Neural cell (in vitro differentiated cells): ENCODE measurements at regions not wholly inside any gene's neighbourhood (a gene's known extent, or its start where the extent isn't known, plus 50 kb on each side); places are given as distances from the start of the nearest gene placed in this dataset.

ENCODE experiments used
- H2AFZ ChIP-seq: fragments of 200-600, 300-800 bp; sonication (generic), shearing (Covaris generic); 2 replicates; pipeline ENCODE4 v1.6.0; 2014; ENCODE audit warnings: low read depth, mild to moderate bottlenecking, antibody characterized with exemption, low read length, moderate library complexity
- H3F3A ChIP-seq: fragments of 200-600 bp; shearing (Covaris generic); 2 replicates; pipeline ENCODE4 v1.6.1; 2016; ENCODE audit warnings: mild to moderate bottlenecking, moderate library complexity, mixed read lengths, antibody characterized with exemption, low read length; ENCODE audit not compliant: insufficient read depth, poor library complexity, severe bottlenecking
- H3K27ac ChIP-seq: fragments of 200-600, 300-800 bp; sonication (generic), shearing (Covaris generic); 2 replicates; pipeline ENCODE4 v1.5.1; 2014; ENCODE audit warnings: mild to moderate bottlenecking, low read length, moderate library complexity
- H3K27me3 ChIP-seq: fragments of 300-800, 200-600 bp; sonication (generic), shearing (Covaris generic); 2 replicates; pipeline ENCODE4 v1.6.0; 2014; ENCODE audit warnings: mild to moderate bottlenecking, low read depth, low read length, moderate library complexity; ENCODE audit not compliant: insufficient read depth
- H3K36me3 ChIP-seq: fragments of 300-800, 200-600 bp; sonication (generic), shearing (Covaris generic); 2 replicates; pipeline ENCODE4 v1.5.1; 2014; ENCODE audit warnings: mild to moderate bottlenecking, antibody characterized with exemption, low read length, moderate library complexity; ENCODE audit not compliant: insufficient read depth
- H3K4me2 ChIP-seq: fragments of 300-800, 200-600 bp; sonication (generic), shearing (Covaris generic); 2 replicates; pipeline ENCODE4 v1.6.0; 2014; ENCODE audit warnings: mild to moderate bottlenecking, low read length
- H3K4me3 ChIP-seq: fragments of 300-800, 200-600 bp; sonication (generic), shearing (Covaris generic); 2 replicates; pipeline ENCODE4 v1.5.1; 2014; ENCODE audit warnings: mild to moderate bottlenecking, low read length, moderate library complexity
- H3K79me2 ChIP-seq: fragments of 200-600 bp; shearing (Covaris generic); replicated peaks from 2 replicates; pipeline ENCODE4 v1.6.0; 2014; ENCODE audit warnings: mild to moderate bottlenecking, low read length, moderate library complexity; ENCODE audit not compliant: insufficient read depth
- H3K9ac ChIP-seq: fragments of 300-800, 200-600 bp; sonication (generic), shearing (Covaris generic); 2 replicates; pipeline ENCODE4 v1.6.1; 2016; ENCODE audit warnings: mild to moderate bottlenecking, low read length, mixed read lengths
- H3K9me2 ChIP-seq: fragments of 200-600 bp; shearing (Covaris generic); 2 replicates; pipeline ENCODE4 v1.6.1; 2016; ENCODE audit warnings: mild to moderate bottlenecking, low read length, mixed read lengths; ENCODE audit not compliant: insufficient read depth
- H3K9me3 ChIP-seq: fragments of 200-600, 300-800 bp; sonication (generic), shearing (Covaris generic); 2 replicates; pipeline ENCODE4 v1.6.1; 2016; ENCODE audit warnings: mild to moderate bottlenecking, mixed run types, low read length, moderate library complexity, mixed read lengths
- H4K20me1 ChIP-seq: fragments of 200-600 bp; shearing (Covaris generic); 2 replicates; pipeline ENCODE4 v1.6.1; 2016; ENCODE audit warnings: mild to moderate bottlenecking, mixed run types; ENCODE audit not compliant: insufficient read depth
- EP300 ChIP-seq: fragments of 450-650 bp; conservative IDR thresholded peaks from 2 replicates; pipeline ENCODE4 v1.6.1; 2014; ENCODE audit warnings: antibody characterized with exemption, mild to moderate bottlenecking, moderate library complexity; ENCODE audit not compliant: poor library complexity, severe bottlenecking
- EZH2 ChIP-seq: fragments of 200-600, 300-800 bp; shearing (Covaris generic), sonication (generic); IDR thresholded peaks from 2 replicates; pipeline ENCODE4 v1.6.1; 2014; ENCODE audit warnings: antibody characterized with exemption, low read length, borderline replicate concordance, mild to moderate bottlenecking; ENCODE audit not compliant: insufficient read depth, poor library complexity, severe bottlenecking
- MXI1 ChIP-seq: fragments of 450-650 bp; conservative IDR thresholded peaks from 2 replicates; pipeline ENCODE4 v1.6.1; 2014; ENCODE audit warnings: antibody characterized with exemption, mild to moderate bottlenecking; ENCODE audit not compliant: poor library complexity, severe bottlenecking
- POLR2AphosphoS5 ChIP-seq: IDR thresholded peaks from 2 replicates; pipeline ENCODE4 v1.6.1; 2012
- RAD21 ChIP-seq: fragments of 450-650 bp; conservative IDR thresholded peaks from 2 replicates; pipeline ENCODE4 v1.6.1; 2014; ENCODE audit warnings: antibody characterized with exemption, mild to moderate bottlenecking, moderate library complexity
- SMC3 ChIP-seq: fragments of 450-650 bp; conservative IDR thresholded peaks from 2 replicates; pipeline ENCODE4 v1.6.1; 2014; ENCODE audit warnings: antibody characterized with exemption, mild to moderate bottlenecking, moderate library complexity; ENCODE audit not compliant: poor library complexity
- TAF1 ChIP-seq: IDR thresholded peaks from 2 replicates; pipeline ENCODE4 v1.6.1; 2012; ENCODE audit warnings: low read depth
- TF ChIP-seq, protein P1 (sequence below): IDR thresholded peaks from 2 replicates; pipeline ENCODE4 v1.6.1; 2012; ENCODE audit warnings: borderline replicate concordance
- TF ChIP-seq, protein P2 (sequence below): fragments of 450-650 bp; IDR thresholded peaks from 2 replicates; pipeline ENCODE4 v1.5.1; 2014; ENCODE audit warnings: antibody characterized with exemption, mild to moderate bottlenecking, moderate library complexity; ENCODE audit not compliant: poor library complexity, severe bottlenecking

DNA sequence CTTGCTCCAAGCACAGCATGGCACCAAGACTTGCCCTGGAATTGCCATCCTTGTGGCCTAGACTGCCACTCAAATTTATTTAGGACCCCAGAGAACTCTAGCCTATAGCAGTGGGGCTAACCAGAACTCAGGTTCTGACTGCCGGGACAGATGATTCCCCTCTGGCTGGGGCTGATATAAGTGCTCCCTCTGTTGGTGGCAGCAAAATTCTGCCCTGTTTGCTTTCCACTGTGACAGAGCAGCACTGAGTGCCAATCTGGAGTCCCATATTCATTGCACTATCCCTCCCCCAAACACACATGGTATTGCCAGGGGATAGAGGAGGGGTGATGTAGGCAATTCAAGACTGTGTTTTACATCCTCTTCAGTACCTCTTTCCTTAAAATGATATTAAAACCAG lies 1081.9 kb downstream of the FAT4 start:
- Histone ChIP-seq H4K20me1 (no peaks in the 10 kb centered on the region), H3K9me3 (no peaks in the 10 kb centered on the region), H3F3A (no peaks in the 10 kb centered on the region), H3K9me2 (no peaks in the 10 kb centered on the region), H3K4me3 (no peak overlapping the region), H2AFZ (no peak overlapping the region), H3K27me3 (no peaks in the 10 kb centered on the region), H3K79me2 (no peaks in the 10 kb centered on the region), H3K9ac (no peak overlapping the region), H3K4me2 (no peak overlapping the region), H3K27ac (no peak overlapping the region), H3K36me3 (no peaks in the 10 kb centered on the region)
- TF ChIP-seq, protein P1, sequence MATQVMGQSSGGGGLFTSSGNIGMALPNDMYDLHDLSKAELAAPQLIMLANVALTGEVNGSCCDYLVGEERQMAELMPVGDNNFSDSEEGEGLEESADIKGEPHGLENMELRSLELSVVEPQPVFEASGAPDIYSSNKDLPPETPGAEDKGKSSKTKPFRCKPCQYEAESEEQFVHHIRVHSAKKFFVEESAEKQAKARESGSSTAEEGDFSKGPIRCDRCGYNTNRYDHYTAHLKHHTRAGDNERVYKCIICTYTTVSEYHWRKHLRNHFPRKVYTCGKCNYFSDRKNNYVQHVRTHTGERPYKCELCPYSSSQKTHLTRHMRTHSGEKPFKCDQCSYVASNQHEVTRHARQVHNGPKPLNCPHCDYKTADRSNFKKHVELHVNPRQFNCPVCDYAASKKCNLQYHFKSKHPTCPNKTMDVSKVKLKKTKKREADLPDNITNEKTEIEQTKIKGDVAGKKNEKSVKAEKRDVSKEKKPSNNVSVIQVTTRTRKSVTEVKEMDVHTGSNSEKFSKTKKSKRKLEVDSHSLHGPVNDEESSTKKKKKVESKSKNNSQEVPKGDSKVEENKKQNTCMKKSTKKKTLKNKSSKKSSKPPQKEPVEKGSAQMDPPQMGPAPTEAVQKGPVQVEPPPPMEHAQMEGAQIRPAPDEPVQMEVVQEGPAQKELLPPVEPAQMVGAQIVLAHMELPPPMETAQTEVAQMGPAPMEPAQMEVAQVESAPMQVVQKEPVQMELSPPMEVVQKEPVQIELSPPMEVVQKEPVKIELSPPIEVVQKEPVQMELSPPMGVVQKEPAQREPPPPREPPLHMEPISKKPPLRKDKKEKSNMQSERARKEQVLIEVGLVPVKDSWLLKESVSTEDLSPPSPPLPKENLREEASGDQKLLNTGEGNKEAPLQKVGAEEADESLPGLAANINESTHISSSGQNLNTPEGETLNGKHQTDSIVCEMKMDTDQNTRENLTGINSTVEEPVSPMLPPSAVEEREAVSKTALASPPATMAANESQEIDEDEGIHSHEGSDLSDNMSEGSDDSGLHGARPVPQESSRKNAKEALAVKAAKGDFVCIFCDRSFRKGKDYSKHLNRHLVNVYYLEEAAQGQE, result no peak
- TF ChIP-seq EP300 (no peak), SMC3 (no peak), TAF1 (no peak), RAD21 (no peak), POLR2AphosphoS5 (no peak), EZH2 (no peak), MXI1 (no peak)
- TF ChIP-seq, protein P2, sequence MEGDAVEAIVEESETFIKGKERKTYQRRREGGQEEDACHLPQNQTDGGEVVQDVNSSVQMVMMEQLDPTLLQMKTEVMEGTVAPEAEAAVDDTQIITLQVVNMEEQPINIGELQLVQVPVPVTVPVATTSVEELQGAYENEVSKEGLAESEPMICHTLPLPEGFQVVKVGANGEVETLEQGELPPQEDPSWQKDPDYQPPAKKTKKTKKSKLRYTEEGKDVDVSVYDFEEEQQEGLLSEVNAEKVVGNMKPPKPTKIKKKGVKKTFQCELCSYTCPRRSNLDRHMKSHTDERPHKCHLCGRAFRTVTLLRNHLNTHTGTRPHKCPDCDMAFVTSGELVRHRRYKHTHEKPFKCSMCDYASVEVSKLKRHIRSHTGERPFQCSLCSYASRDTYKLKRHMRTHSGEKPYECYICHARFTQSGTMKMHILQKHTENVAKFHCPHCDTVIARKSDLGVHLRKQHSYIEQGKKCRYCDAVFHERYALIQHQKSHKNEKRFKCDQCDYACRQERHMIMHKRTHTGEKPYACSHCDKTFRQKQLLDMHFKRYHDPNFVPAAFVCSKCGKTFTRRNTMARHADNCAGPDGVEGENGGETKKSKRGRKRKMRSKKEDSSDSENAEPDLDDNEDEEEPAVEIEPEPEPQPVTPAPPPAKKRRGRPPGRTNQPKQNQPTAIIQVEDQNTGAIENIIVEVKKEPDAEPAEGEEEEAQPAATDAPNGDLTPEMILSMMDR, result no peak

- H3K9me3 ChIP-seq, result peaks cover 4% of the 10 kb centered on the region
- H3K9ac ChIP-seq, result no peak overlapping the region
- H2AFZ ChIP-seq, result no peak overlapping the region
- no peak overlapping the region for H3K27ac ChIP-seq
- H4K20me1 ChIP-seq, result no peaks in the 10 kb centered on the region
- H3K79me2 ChIP-seq, result no peaks in the 10 kb centered on the region
- H3K9me2 ChIP-seq, result no peaks in the 10 kb centered on the region
- no peaks in the 10 kb centered on the region for H3F3A ChIP-seq
- TF ChIP-seq EZH2, result no peak
- TF ChIP-seq, protein P2, result no peak
- TF ChIP-seq, protein P1, result no peak
- TF ChIP-seq SMC3, result no peak
- no peak for TF ChIP-seq TAF1
- TF ChIP-seq POLR2AphosphoS5, result no peak
- no peak for TF ChIP-seq RAD21
- no peak for TF ChIP-seq EP300
- TF ChIP-seq MXI1, result no peak
- H3K27me3 ChIP-seq, result no peaks in the 10 kb centered on the region
- H3K4me2 ChIP-seq, result no peak overlapping the region
- no peak overlapping the region for H3K4me3 ChIP-seq
- no peaks in the 10 kb centered on the region for H3K36me3 ChIP-seq
Observed at GRCh38 chr4:126404549-126404948, 1089.8 kb downstream of the FAT4 start.
